CD8-positive, alpha-beta memory T cell (primary cell): ENCODE measurements at regions not wholly inside any gene's neighbourhood (a gene's known extent, or its start where the extent isn't known, plus 50 kb on each side); places are given as distances from the start of the nearest gene placed in this dataset.

Experiments
- CTCF ChIA-PET: fragments of 350-600 bp; sonication (Branson Sonifier 250); formaldehyde crosslinking; loops from one replicate; lab custom pipeline; 2021; ENCODE audit warnings: antibody characterized with exemption; lab: Charles Lee
- POLR2A ChIA-PET: fragments of 350-600 bp; sonication (Branson Sonifier 250); formaldehyde crosslinking; loops from one replicate; lab custom pipeline; 2021; ENCODE audit warnings: antibody characterized with exemption; lab: Charles Lee
- DNase-seq, 5 donors: peaks; one replicate each; pipeline versions ENCODE4 v3.0.0 to v3.0.0-alpha.2; 2020 to 2022; ENCODE audit warnings: mixed read lengths in 1 of 5
- H3K27ac ChIP-seq: one replicate; pipeline ENCODE4 v1.7.0; 2013; ENCODE audit warnings: low read depth, mild to moderate bottlenecking, low read length, moderate library complexity
- H3K27me3 ChIP-seq: 2 replicates; pipeline ENCODE4 v1.7.0; 2013; ENCODE audit warnings: low read length, mild to moderate bottlenecking; ENCODE audit not compliant: insufficient read depth, poor library complexity, severe bottlenecking
- H3K36me3 ChIP-seq: 2 replicates; pipeline ENCODE4 v1.7.0; 2013; ENCODE audit warnings: mild to moderate bottlenecking, low read length, moderate library complexity; ENCODE audit not compliant: insufficient read depth
- H3K4me1 ChIP-seq: 2 replicates; pipeline ENCODE4 v1.7.0; 2013; ENCODE audit warnings: mild to moderate bottlenecking, low read length, moderate library complexity; ENCODE audit not compliant: insufficient read depth
- H3K4me3 ChIP-seq: 2 replicates; pipeline ENCODE4 v1.7.0; 2013; ENCODE audit warnings: mild to moderate bottlenecking, low read length
- H3K9me3 ChIP-seq: 2 replicates; pipeline ENCODE4 v1.7.0; 2013; ENCODE audit warnings: mild to moderate bottlenecking, low read length
- H3K27ac Mint-ChIP-seq, 8 donors: one replicate each; pipeline ENCODE4 v1.8.0; 2020 to 2021; ENCODE audit warnings: mixed read lengths in 8 of 8, mild to moderate bottlenecking in 6 of 8, inconsistent platforms in 3 of 8, moderate library complexity in 3 of 8
- H3K27me3 Mint-ChIP-seq, 2 donors: one replicate each; pipeline ENCODE4 v1.8.0; 2020 to 2021; ENCODE audit warnings: mixed read lengths in 2 of 2, mild to moderate bottlenecking in 1 of 2, moderate library complexity in 1 of 2
- H3K36me3 Mint-ChIP-seq, 3 donors: one replicate each; pipeline ENCODE4 v1.8.0; 2020 to 2021; ENCODE audit warnings: mixed read lengths in 3 of 3, inconsistent platforms in 1 of 3, mild to moderate bottlenecking in 1 of 3
- H3K4me1 Mint-ChIP-seq, 3 donors: one replicate each; pipeline ENCODE4 v1.8.0; 2020 to 2021; ENCODE audit warnings: mixed read lengths in 3 of 3, inconsistent platforms in 1 of 3, mild to moderate bottlenecking in 1 of 3
- H3K4me3 Mint-ChIP-seq, 7 donors: one replicate each; pipeline ENCODE4 v1.8.0; 2020 to 2021; ENCODE audit warnings: mixed read lengths in 7 of 7, mild to moderate bottlenecking in 6 of 7, moderate library complexity in 4 of 7, inconsistent platforms in 2 of 7
- H3K9me3 Mint-ChIP-seq, 5 donors: one replicate each; pipeline ENCODE4 v1.8.0; 2020 to 2022; ENCODE audit warnings: mixed read lengths in 5 of 5, mild to moderate bottlenecking in 3 of 5, moderate library complexity in 2 of 5, inconsistent platforms in 1 of 5

- Mint-ChIP-seq H3K9me3 (peaks cover 0 to 3% (median 0%) of the 10 kb centered on the region in 5 donors), H3K27ac (no peak overlapping the region), H3K4me3 (no peak overlapping the region), H3K4me1 (no peaks in the 10 kb centered on the region), H3K36me3 (no peaks in the 10 kb centered on the region), H3K27me3 (peaks cover 17 to 33% of the 10 kb centered on the region in 2 donors)
- no peak for DNase-seq
- no peaks in the 10 kb centered on the region for H3K9me3 ChIP-seq
- H3K27ac ChIP-seq = no peak overlapping the region
- no peaks in the 10 kb centered on the region for H3K4me1 ChIP-seq
- ChIA-PET CTCF (no interaction called here), POLR2A (no interaction called here)
- H3K36me3 ChIP-seq = no peaks in the 10 kb centered on the region
- H3K27me3 ChIP-seq = no peaks in the 10 kb centered on the region
- no peak overlapping the region for H3K4me3 ChIP-seq
Measured at GRCh38 chr12:125203145-125203765, 138.0 kb downstream of the AACS start.

- Histone ChIP-seq H3K4me1 (no peaks in the 10 kb centered on the region), H3K36me3 (no peaks in the 10 kb centered on the region), H3K4me3 (no peak overlapping the region), H3K27ac (no peak overlapping the region), H3K9me3 (no peaks in the 10 kb centered on the region), H3K27me3 (no peaks in the 10 kb centered on the region)
- no peak overlapping the region for H3K4me3 Mint-ChIP-seq
- ChIA-PET CTCF (no interaction called here), POLR2A (interaction anchor here (0.6 kb wide), 1 partner anchor 352 kb away, joined by 4 read pairs; no protein-coding TSS in a partner anchor)
- peaks cover 0 to 2% (median 0%) of the 10 kb centered on the region in 5 donors for H3K9me3 Mint-ChIP-seq
- no peak for DNase-seq
- H3K4me1 Mint-ChIP-seq = peaks cover 0 to 4% (median 0%) of the 10 kb centered on the region in 3 donors
- peaks cover 17 to 37% of the 10 kb centered on the region in 2 donors for H3K27me3 Mint-ChIP-seq
- H3K27ac Mint-ChIP-seq = no peak overlapping the region
- H3K36me3 Mint-ChIP-seq = no peaks in the 10 kb centered on the region
Measured at GRCh38 chr12:125205386-125205785, 140.2 kb downstream of the AACS start.

GRCh38 chr12:125206711-125207110, 141.5 kb downstream of the AACS start:
- H3K27ac Mint-ChIP-seq = no peak overlapping the region
- H3K9me3 Mint-ChIP-seq = peaks cover 0 to under 1% (median 0%) of the 10 kb centered on the region in 5 donors
- Histone ChIP-seq H3K27ac (no peak overlapping the region), H3K9me3 (no peaks in the 10 kb centered on the region), H3K4me3 (no peak overlapping the region), H3K4me1 (no peaks in the 10 kb centered on the region), H3K27me3 (no peaks in the 10 kb centered on the region), H3K36me3 (no peaks in the 10 kb centered on the region)
- POLR2A ChIA-PET = no interaction called here
- peaks cover 0 to 4% (median 0%) of the 10 kb centered on the region in 3 donors for H3K4me1 Mint-ChIP-seq
- no peak overlapping the region for H3K4me3 Mint-ChIP-seq
- no peaks in the 10 kb centered on the region for H3K36me3 Mint-ChIP-seq
- CTCF ChIA-PET = no interaction called here
- DNase-seq = no peak
- peaks cover 15 to 32% of the 10 kb centered on the region in 2 donors for H3K27me3 Mint-ChIP-seq

GRCh38 chr12:125208334-125208733, 143.1 kb downstream of the AACS start:
- Histone ChIP-seq H3K27me3 (no peaks in the 10 kb centered on the region), H3K4me3 (no peak overlapping the region), H3K36me3 (no peaks in the 10 kb centered on the region), H3K27ac (no peak overlapping the region), H3K4me1 (no peaks in the 10 kb centered on the region), H3K9me3 (no peaks in the 10 kb centered on the region)
- no peaks in the 10 kb centered on the region for H3K36me3 Mint-ChIP-seq
- H3K4me3 Mint-ChIP-seq = no peak overlapping the region
- H3K27me3 Mint-ChIP-seq = peaks cover 15 to 33% of the 10 kb centered on the region in 2 donors
- ChIA-PET POLR2A (no interaction called here), CTCF (no interaction called here)
- no peak overlapping the region for H3K27ac Mint-ChIP-seq
- H3K4me1 Mint-ChIP-seq = peaks cover 0 to 4% (median 0%) of the 10 kb centered on the region in 3 donors
- H3K9me3 Mint-ChIP-seq = no peaks in the 10 kb centered on the region
- no peak for DNase-seq

DNA sequence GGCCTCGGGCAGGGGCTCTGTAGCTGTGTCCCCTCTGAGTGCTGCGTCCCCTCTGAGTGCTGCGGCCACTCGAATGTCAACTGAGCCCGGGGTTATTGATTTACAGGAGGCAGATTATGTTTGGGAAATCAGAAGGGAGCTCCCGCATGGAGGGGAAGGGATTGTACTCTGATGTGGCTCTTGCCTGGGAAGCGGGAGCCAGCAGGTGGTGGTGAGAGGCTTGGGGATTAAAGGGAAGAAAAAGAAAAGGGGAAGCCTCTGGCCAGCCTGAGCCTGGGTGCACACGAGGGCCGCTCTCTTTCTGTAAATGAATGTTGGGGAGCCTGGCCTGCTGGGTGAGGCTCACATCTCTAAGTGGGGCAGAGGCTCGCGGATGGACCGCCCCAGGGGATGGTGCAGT, 143.7 kb downstream of the AACS start:
- no peak for DNase-seq
- H3K4me1 ChIP-seq = no peaks in the 10 kb centered on the region
- H3K4me3 ChIP-seq = no peak overlapping the region
- H3K36me3 ChIP-seq = no peaks in the 10 kb centered on the region
- H3K36me3 Mint-ChIP-seq = no peaks in the 10 kb centered on the region
- no peak overlapping the region for H3K27ac ChIP-seq
- H3K9me3 Mint-ChIP-seq = no peaks in the 10 kb centered on the region
- POLR2A ChIA-PET = no interaction called here
- H3K9me3 ChIP-seq = no peaks in the 10 kb centered on the region
- H3K27me3 ChIP-seq = no peaks in the 10 kb centered on the region
- H3K27ac Mint-ChIP-seq = no peak overlapping the region
- H3K4me1 Mint-ChIP-seq = peaks cover 0 to 4% (median 0%) of the 10 kb centered on the region in 3 donors
- peaks cover 17 to 33% of the 10 kb centered on the region in 2 donors for H3K27me3 Mint-ChIP-seq
- no peak overlapping the region for H3K4me3 Mint-ChIP-seq
- CTCF ChIA-PET = no interaction called here

DNA sequence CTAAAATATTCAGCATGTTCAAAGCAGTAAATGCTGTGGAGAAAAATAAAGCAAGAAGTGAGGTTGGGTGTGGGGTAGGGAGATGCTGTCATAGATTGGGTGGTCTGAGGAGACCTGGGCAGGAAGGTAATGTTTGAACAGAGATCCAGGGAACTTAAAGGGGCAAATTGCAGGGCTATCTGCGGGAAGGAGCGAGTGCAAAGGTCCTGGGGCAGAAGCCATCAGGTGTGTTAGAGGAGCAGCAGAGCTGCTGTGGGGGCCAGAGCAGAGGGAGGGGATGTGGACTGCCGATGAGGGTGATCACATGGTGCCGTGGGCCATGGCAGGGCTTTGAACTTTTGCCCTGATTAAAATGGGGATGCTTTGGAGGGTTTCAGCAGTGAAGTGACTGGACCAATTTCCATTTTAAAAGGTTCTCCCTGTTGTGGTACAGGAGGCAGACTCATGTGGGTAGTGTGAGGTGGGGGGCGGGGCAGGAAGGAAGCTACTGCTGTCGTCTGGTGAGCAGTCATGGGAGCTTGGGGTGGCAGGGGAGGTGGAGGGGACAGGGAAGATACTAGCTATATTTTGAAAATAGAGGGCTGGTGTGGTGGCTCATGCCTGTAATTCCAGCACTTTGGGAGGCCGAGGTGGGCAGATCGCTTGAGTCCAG, 145.0 kb downstream of the AACS start:
- Histone ChIP-seq H3K9me3 (no peaks in the 10 kb centered on the region), H3K36me3 (no peaks in the 10 kb centered on the region), H3K27ac (no peak overlapping the region), H3K4me1 (no peaks in the 10 kb centered on the region), H3K4me3 (no peak overlapping the region), H3K27me3 (no peaks in the 10 kb centered on the region)
- peaks cover 19 to 33% of the 10 kb centered on the region in 2 donors for H3K27me3 Mint-ChIP-seq
- H3K9me3 Mint-ChIP-seq = no peaks in the 10 kb centered on the region
- no peak overlapping the region for H3K4me3 Mint-ChIP-seq
- POLR2A ChIA-PET = no interaction called here
- no peak overlapping the region for H3K27ac Mint-ChIP-seq
- H3K36me3 Mint-ChIP-seq = no peaks in the 10 kb centered on the region
- CTCF ChIA-PET = interaction anchor here (1.2 kb wide), 1 partner anchor 17 kb away, joined by 3 read pairs; no protein-coding TSS in a partner anchor
- DNase-seq = no peak
- peaks cover 0 to 4% (median 0%) of the 10 kb centered on the region in 3 donors for H3K4me1 Mint-ChIP-seq

GRCh38 chr12:125211464-125211863, 146.2 kb downstream of the AACS start:
- Mint-ChIP-seq H3K4me1 (peaks cover 0 to 4% (median 0%) of the 10 kb centered on the region in 3 donors), H3K9me3 (no peaks in the 10 kb centered on the region), H3K36me3 (no peaks in the 10 kb centered on the region), H3K4me3 (no peak overlapping the region), H3K27me3 (peaks cover 16 to 29% of the 10 kb centered on the region in 2 donors), H3K27ac (no peak overlapping the region)
- Histone ChIP-seq H3K36me3 (no peaks in the 10 kb centered on the region), H3K27ac (no peak overlapping the region), H3K4me3 (no peak overlapping the region), H3K9me3 (no peaks in the 10 kb centered on the region), H3K4me1 (no peaks in the 10 kb centered on the region), H3K27me3 (no peaks in the 10 kb centered on the region)
- POLR2A ChIA-PET = no interaction called here
- CTCF ChIA-PET = interaction anchor here (1.2 kb wide), 1 partner anchor 18 kb away, joined by 3 read pairs; no protein-coding TSS in a partner anchor
- no peak for DNase-seq

DNA sequence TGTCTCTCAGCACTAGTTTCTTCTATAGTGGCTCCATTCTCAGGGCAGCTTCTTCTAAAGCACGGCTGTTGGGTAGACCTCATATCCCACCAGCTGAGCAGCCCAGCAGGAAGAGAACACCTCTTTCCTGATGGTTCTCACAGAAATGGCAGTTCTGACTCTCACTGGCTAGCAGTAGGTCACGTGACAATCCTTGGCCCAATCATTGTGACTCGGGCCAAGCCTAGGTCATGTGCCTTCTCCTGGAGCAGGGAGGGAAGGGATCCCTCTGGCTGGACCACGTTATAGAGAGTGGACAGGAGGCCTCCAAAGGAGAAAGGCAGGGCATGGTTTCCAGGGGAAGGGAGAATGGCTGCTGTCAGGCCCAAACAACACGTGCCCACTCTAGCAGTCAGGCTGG, 149.1 kb downstream of the AACS start:
- Histone ChIP-seq H3K36me3 (no peaks in the 10 kb centered on the region), H3K4me1 (no peaks in the 10 kb centered on the region), H3K27me3 (no peaks in the 10 kb centered on the region), H3K4me3 (no peak overlapping the region), H3K9me3 (no peaks in the 10 kb centered on the region), H3K27ac (no peak overlapping the region)
- POLR2A ChIA-PET = no interaction called here
- DNase-seq = no peak
- Mint-ChIP-seq H3K27ac (no peak overlapping the region), H3K27me3 (peaks cover 10 to 11% of the 10 kb centered on the region in 2 donors), H3K4me3 (no peak overlapping the region), H3K36me3 (no peaks in the 10 kb centered on the region), H3K4me1 (peaks cover 0 to 4% (median 0%) of the 10 kb centered on the region in 3 donors), H3K9me3 (no peaks in the 10 kb centered on the region)
- CTCF ChIA-PET = no interaction called here
